SK-N-SH (cell line): ENCODE measurements at regions not wholly inside any gene's neighbourhood (a gene's known extent, or its start where the extent isn't known, plus 50 kb on each side); places are given as distances from the start of the nearest gene placed in this dataset.

ENCODE experiments used
- CTCF ChIA-PET: fragments of 300-600, 350-600 bp; formaldehyde crosslinking; extraction: SDS; loops from one replicate; lab custom pipeline; 2021; lab: Yijun Ruan, JAX
- POLR2A ChIA-PET: fragments of 350-600 bp; sonication (Branson Sonifier 250); formaldehyde crosslinking; extraction: SDS; loops from one replicate; lab custom pipeline; 2020; ENCODE audit warnings: antibody characterized with exemption, inconsistent platforms; lab: Yijun Ruan, JAX
- DNase-seq: peaks from one replicate; pipeline ENCODE4 v3.0.0; 2012
- H2AFZ ChIP-seq: fragments of 200-600 bp; sonication (generic); 2 replicates; pipeline ENCODE4 v1.8.1; 2016; ENCODE audit warnings: antibody characterized with exemption, mild to moderate bottlenecking, low read depth
- H3F3A ChIP-seq: fragments of 200-600 bp; sonication (generic); replicated peaks from 2 replicates; pipeline ENCODE3; 2016; ENCODE audit warnings: antibody characterized with exemption, mild to moderate bottlenecking; ENCODE audit not compliant: insufficient read depth
- H3K27ac ChIP-seq, 2 experiments: fragments of 200-500 bp in 1 of 2; fragments of 200-600 bp in 1 of 2; sonication (Bioruptor generic) in 1 of 2; sonication (generic), shearing (Covaris generic) in 1 of 2; 2 replicates each; pipeline versions ENCODE4 v1.5.1 to v1.6.1; 2014 to 2016; ENCODE audit warnings: low read depth in 2 of 2, inconsistent platforms in 1 of 2, low read length in 1 of 2, mild to moderate bottlenecking in 1 of 2, mixed read lengths in 1 of 2
- H3K27me3 ChIP-seq: fragments of 200-600 bp; sonication (generic), shearing (Covaris generic); 2 replicates; pipeline ENCODE4 v1.6.1; 2016; ENCODE audit warnings: mixed run types; ENCODE audit not compliant: insufficient read depth
- H3K36me3 ChIP-seq, 2 experiments: fragments of 200-500 bp in 1 of 2; fragments of 200-600 bp in 1 of 2; sonication (Bioruptor generic) in 1 of 2; sonication (generic) in 1 of 2; replicated peaks in 1 of 2; 2 replicates each; pipeline versions ENCODE3 to v1.5.1; 2014 to 2016; ENCODE audit warnings: low read length in 1 of 2, mild to moderate bottlenecking in 1 of 2; ENCODE audit not compliant: insufficient read depth in 2 of 2, control insufficient read depth in 1 of 2
- H3K4me1 ChIP-seq, 2 experiments: fragments of 200-500 bp in 1 of 2; fragments of 200-600 bp in 1 of 2; sonication (Bioruptor generic) in 1 of 2; sonication (generic), shearing (Covaris generic) in 1 of 2; 2 replicates each; pipeline versions ENCODE4 v1.5.1 to v1.6.1; 2014 to 2016; ENCODE audit warnings: low read depth in 1 of 2, low read length in 1 of 2, mixed run types in 1 of 2; ENCODE audit not compliant: insufficient read depth in 2 of 2, control insufficient read depth in 1 of 2
- H3K4me2 ChIP-seq: fragments of 200-600 bp; sonication (generic), shearing (Covaris generic); 2 replicates; pipeline ENCODE4 v1.6.1; 2017; ENCODE audit warnings: mixed run types
- H3K4me3 ChIP-seq, 2 experiments: fragments of 200-500 bp in 1 of 2; fragments of 200-600 bp in 1 of 2; sonication (Bioruptor generic) in 1 of 2; sonication (generic), shearing (Covaris generic) in 1 of 2; 2 replicates each; pipeline versions ENCODE4 v1.5.1 to v1.8.1; 2014 to 2016; ENCODE audit warnings: low read depth in 2 of 2, inconsistent platforms in 1 of 2, low read length in 1 of 2, mild to moderate bottlenecking in 1 of 2, mixed read lengths in 1 of 2, moderate library complexity in 1 of 2
- H3K79me2 ChIP-seq: fragments of 200-600 bp; sonication (generic); 2 replicates; pipeline ENCODE4 v1.8.1; 2017; ENCODE audit warnings: mild to moderate bottlenecking; ENCODE audit not compliant: insufficient read depth
- H3K9ac ChIP-seq: fragments of 200-600 bp; sonication (generic); 2 replicates; pipeline ENCODE4 v1.6.1; 2017; ENCODE audit warnings: mixed run types
- H3K9me2 ChIP-seq: fragments of 200-600 bp; sonication (generic); 2 replicates; pipeline ENCODE4 v1.6.1; 2017; ENCODE audit warnings: mixed run types
- H3K9me3 ChIP-seq: fragments of 200-600 bp; sonication (generic); 2 replicates; pipeline ENCODE4 v1.6.1; 2017; ENCODE audit warnings: mixed run types, mild to moderate bottlenecking, moderate library complexity
- H4K20me1 ChIP-seq: fragments of 200-600 bp; sonication (generic); 2 replicates; pipeline ENCODE4 v1.6.1; 2017; ENCODE audit warnings: mild to moderate bottlenecking, mixed run types; ENCODE audit not compliant: insufficient read depth
- CHD2 ChIP-seq: fragments of 150-350 bp; IDR thresholded peaks from 2 replicates; pipeline ENCODE4 v1.6.1; 2018; ENCODE audit warnings: low read length; ENCODE audit not compliant: partially characterized antibody
- ELF1 ChIP-seq: IDR thresholded peaks from 2 replicates; pipeline ENCODE4 v1.4.0; 2012
- FOSL2 ChIP-seq: IDR thresholded peaks from 2 replicates; pipeline ENCODE4 v1.4.0; 2012; ENCODE audit warnings: low read depth, mild to moderate bottlenecking, moderate library complexity, borderline replicate concordance
- FOXJ3 ChIP-seq: sonication (generic); formaldehyde crosslinking; IDR thresholded peaks from 2 replicates; pipeline ENCODE4 v1.5.1; 2020; ENCODE audit warnings: mild to moderate bottlenecking, missing genetic modification reagents
- GABPA ChIP-seq: IDR thresholded peaks from 2 replicates; pipeline ENCODE4 v1.4.0; 2012; ENCODE audit warnings: low read depth, mild to moderate bottlenecking
- JUND ChIP-seq: IDR thresholded peaks from 2 replicates; pipeline ENCODE4 v1.4.0; 2012
- NFIC ChIP-seq: IDR thresholded peaks from 2 replicates; pipeline ENCODE4 v1.4.0; 2012; ENCODE audit warnings: borderline replicate concordance
- POLR2AphosphoS5 ChIP-seq: IDR thresholded peaks from 2 replicates; pipeline ENCODE4 v1.6.1; 2012; ENCODE audit warnings: low read depth, low read length
- RAD21 ChIP-seq: IDR thresholded peaks from 2 replicates; pipeline ENCODE4 v1.6.1; 2012; ENCODE audit warnings: mild to moderate bottlenecking, low read length
- RFX5 ChIP-seq: IDR thresholded peaks from 2 replicates; pipeline ENCODE4 v1.6.1; 2012; ENCODE audit warnings: mild to moderate bottlenecking, improper control_type of control experiment, low read length
- SIN3A ChIP-seq: IDR thresholded peaks from 2 replicates; pipeline ENCODE4 v1.6.1; 2012; ENCODE audit warnings: low read depth, mild to moderate bottlenecking, low read length, moderate library complexity, borderline replicate concordance
- TCF12 ChIP-seq: IDR thresholded peaks from 2 replicates; pipeline ENCODE4 v1.4.0; 2012
- WGBS: methylation state at CpG from one replicate; pipeline ENCODE4 v1.1.6; 2017; ENCODE audit warnings: low lambda C conversion rate; 5-methylcytosine and 5-hydroxymethylcytosine counted together
- TF ChIP-seq, protein P1 (sequence below): IDR thresholded peaks from 2 replicates; pipeline ENCODE4 v1.6.1; 2012; ENCODE audit warnings: mild to moderate bottlenecking, low read depth, low read length, moderate library complexity
- TF ChIP-seq, protein P2 (sequence below): IDR thresholded peaks from 2 replicates; pipeline ENCODE4 v1.4.0; 2012; ENCODE audit warnings: low read depth, borderline replicate concordance
- TF ChIP-seq, protein P3 (sequence below): fragments of 200-600 bp; sonication (generic); IDR thresholded peaks from 2 replicates; pipeline ENCODE4 v1.6.1; 2017; ENCODE audit warnings: antibody characterized with exemption, mild to moderate bottlenecking, moderate library complexity
- TF ChIP-seq, protein P4 (sequence below): IDR thresholded peaks from 2 replicates; pipeline ENCODE4; 2012
- TF ChIP-seq, protein P5 (sequence below): fragments of 150-350 bp; IDR thresholded peaks from 2 replicates; pipeline ENCODE4 v1.6.1; 2017; ENCODE audit warnings: antibody characterized with exemption, low read length, low read depth, borderline replicate concordance

DNA sequence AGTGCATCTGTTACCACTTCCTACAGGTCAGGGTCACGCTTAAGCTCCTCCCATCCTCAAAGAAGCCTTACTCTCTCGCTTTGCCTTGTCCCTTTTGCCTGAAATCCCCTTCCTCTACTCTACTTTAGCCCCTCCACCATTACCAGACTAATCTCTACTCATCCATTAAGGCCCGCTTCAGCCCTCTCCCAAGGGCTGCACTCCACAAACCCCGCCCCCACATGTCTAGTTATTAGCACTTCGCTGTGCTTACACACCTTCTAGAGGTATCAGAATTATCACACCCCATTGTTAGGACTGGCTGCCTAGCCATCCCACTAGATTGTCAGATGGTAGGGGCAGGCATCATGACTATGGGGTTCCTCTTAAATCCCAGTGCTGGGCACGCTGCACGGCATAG, 565.7 kb upstream of the WWC1 start (continued):
- no peak for TF ChIP-seq TCF12

DNA sequence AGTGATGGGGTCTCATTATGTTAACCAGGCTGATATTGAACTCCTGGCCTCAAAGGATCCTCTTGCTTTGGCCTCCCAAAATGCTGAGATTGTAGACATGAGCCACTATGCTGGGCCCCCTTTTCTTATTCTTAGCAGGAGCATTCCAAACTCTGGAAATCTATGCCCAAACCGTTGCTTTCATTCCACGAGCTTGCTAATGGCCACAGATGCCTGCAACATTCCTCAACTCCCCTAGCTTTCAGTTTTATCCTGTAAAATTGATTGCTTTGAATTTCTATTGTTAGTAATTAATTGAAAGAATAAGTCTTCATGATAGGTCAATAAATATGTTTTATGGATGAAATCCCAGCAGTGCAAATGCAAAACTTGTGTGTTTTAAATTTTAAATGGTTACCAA, 564.8 kb upstream of the WWC1 start:
- Histone ChIP-seq H3K4me1 (peaks cover 4 to 30% of the 10 kb centered on the region in 2 experiments; a peak in 3 of 4 replicates), H3K4me2 (no peak overlapping the region), H3K9me2 (no peaks in the 10 kb centered on the region), H4K20me1 (no peaks in the 10 kb centered on the region), H3K9ac (no peak overlapping the region), H3K4me3 (no peak overlapping the region), H3K27ac (no peak overlapping the region), H3K36me3 (no peaks in the 10 kb centered on the region), H3K79me2 (no peaks in the 10 kb centered on the region), H3F3A (peaks cover 15% of the 10 kb centered on the region), H2AFZ (no peak overlapping the region), H3K27me3 (no peaks in the 10 kb centered on the region), H3K9me3 (no peaks in the 10 kb centered on the region)
- DNase-seq: no peak
- ChIA-PET POLR2A (no interaction called here), CTCF (interaction anchor here (0.6 to 3.9 kb wide), 4 partner anchors 43 to 493 kb away, joined by 3 to 21 read pairs (median 6); no protein-coding TSS in a partner anchor)
- WGBS: 73% methylated on average over 2 of the region's 2 CpGs
- TF ChIP-seq RFX5 (no peak), POLR2AphosphoS5 (no peak), RAD21 (no peak), JUND (no peak), GABPA (no peak), ELF1 (no peak), FOSL2 (no peak), FOXJ3 (no peak), SIN3A (no peak), CHD2 (no peak), NFIC (no peak)
- TF ChIP-seq, protein P1, sequence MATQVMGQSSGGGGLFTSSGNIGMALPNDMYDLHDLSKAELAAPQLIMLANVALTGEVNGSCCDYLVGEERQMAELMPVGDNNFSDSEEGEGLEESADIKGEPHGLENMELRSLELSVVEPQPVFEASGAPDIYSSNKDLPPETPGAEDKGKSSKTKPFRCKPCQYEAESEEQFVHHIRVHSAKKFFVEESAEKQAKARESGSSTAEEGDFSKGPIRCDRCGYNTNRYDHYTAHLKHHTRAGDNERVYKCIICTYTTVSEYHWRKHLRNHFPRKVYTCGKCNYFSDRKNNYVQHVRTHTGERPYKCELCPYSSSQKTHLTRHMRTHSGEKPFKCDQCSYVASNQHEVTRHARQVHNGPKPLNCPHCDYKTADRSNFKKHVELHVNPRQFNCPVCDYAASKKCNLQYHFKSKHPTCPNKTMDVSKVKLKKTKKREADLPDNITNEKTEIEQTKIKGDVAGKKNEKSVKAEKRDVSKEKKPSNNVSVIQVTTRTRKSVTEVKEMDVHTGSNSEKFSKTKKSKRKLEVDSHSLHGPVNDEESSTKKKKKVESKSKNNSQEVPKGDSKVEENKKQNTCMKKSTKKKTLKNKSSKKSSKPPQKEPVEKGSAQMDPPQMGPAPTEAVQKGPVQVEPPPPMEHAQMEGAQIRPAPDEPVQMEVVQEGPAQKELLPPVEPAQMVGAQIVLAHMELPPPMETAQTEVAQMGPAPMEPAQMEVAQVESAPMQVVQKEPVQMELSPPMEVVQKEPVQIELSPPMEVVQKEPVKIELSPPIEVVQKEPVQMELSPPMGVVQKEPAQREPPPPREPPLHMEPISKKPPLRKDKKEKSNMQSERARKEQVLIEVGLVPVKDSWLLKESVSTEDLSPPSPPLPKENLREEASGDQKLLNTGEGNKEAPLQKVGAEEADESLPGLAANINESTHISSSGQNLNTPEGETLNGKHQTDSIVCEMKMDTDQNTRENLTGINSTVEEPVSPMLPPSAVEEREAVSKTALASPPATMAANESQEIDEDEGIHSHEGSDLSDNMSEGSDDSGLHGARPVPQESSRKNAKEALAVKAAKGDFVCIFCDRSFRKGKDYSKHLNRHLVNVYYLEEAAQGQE: no peak
- TF ChIP-seq, protein P2, sequence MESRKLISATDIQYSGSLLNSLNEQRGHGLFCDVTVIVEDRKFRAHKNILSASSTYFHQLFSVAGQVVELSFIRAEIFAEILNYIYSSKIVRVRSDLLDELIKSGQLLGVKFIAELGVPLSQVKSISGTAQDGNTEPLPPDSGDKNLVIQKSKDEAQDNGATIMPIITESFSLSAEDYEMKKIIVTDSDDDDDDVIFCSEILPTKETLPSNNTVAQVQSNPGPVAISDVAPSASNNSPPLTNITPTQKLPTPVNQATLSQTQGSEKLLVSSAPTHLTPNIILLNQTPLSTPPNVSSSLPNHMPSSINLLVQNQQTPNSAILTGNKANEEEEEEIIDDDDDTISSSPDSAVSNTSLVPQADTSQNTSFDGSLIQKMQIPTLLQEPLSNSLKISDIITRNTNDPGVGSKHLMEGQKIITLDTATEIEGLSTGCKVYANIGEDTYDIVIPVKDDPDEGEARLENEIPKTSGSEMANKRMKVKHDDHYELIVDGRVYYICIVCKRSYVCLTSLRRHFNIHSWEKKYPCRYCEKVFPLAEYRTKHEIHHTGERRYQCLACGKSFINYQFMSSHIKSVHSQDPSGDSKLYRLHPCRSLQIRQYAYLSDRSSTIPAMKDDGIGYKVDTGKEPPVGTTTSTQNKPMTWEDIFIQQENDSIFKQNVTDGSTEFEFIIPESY: no peak
- TF ChIP-seq, protein P3, sequence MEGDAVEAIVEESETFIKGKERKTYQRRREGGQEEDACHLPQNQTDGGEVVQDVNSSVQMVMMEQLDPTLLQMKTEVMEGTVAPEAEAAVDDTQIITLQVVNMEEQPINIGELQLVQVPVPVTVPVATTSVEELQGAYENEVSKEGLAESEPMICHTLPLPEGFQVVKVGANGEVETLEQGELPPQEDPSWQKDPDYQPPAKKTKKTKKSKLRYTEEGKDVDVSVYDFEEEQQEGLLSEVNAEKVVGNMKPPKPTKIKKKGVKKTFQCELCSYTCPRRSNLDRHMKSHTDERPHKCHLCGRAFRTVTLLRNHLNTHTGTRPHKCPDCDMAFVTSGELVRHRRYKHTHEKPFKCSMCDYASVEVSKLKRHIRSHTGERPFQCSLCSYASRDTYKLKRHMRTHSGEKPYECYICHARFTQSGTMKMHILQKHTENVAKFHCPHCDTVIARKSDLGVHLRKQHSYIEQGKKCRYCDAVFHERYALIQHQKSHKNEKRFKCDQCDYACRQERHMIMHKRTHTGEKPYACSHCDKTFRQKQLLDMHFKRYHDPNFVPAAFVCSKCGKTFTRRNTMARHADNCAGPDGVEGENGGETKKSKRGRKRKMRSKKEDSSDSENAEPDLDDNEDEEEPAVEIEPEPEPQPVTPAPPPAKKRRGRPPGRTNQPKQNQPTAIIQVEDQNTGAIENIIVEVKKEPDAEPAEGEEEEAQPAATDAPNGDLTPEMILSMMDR: no peak
- TF ChIP-seq, protein P4, sequence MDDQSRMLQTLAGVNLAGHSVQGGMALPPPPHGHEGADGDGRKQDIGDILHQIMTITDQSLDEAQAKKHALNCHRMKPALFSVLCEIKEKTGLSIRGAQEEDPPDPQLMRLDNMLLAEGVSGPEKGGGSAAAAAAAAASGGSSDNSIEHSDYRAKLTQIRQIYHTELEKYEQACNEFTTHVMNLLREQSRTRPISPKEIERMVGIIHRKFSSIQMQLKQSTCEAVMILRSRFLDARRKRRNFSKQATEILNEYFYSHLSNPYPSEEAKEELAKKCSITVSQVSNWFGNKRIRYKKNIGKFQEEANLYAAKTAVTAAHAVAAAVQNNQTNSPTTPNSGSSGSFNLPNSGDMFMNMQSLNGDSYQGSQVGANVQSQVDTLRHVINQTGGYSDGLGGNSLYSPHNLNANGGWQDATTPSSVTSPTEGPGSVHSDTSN: no peak
- TF ChIP-seq, protein P5, sequence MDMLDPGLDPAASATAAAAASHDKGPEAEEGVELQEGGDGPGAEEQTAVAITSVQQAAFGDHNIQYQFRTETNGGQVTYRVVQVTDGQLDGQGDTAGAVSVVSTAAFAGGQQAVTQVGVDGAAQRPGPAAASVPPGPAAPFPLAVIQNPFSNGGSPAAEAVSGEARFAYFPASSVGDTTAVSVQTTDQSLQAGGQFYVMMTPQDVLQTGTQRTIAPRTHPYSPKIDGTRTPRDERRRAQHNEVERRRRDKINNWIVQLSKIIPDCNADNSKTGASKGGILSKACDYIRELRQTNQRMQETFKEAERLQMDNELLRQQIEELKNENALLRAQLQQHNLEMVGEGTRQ: no peak
